Tibial artery (tissue), 4 donors: ENCODE measurements at regions not wholly inside any gene's neighbourhood (a gene's known extent, or its start where the extent isn't known, plus 50 kb on each side); places are given as distances from the start of the nearest gene placed in this dataset.

Source experiments
- DNase-seq, 2 donors: peaks; one replicate each; pipeline ENCODE4 v3.0.0-alpha.2; 2019
- H3K27ac ChIP-seq, 2 donors: fragments of 200-600 bp; sonication (generic) in 1 of 2; 1 replicate in 1 of 2; 2 replicates in 1 of 2; pipeline ENCODE4 v1.5.1; 2018 to 2019; ENCODE audit warnings: mild to moderate bottlenecking in 1 of 2
- H3K27me3 ChIP-seq, 2 donors: fragments of 200-600 bp; sonication (generic) in 1 of 2; one replicate each; pipeline versions ENCODE4 v1.5.1 to v1.6.0; 2016 to 2019
- H3K36me3 ChIP-seq, 3 donors: fragments of 200-600 bp; sonication (generic) in 2 of 3; one replicate each; pipeline ENCODE4 v1.5.1; 2016 to 2019; ENCODE audit warnings: mild to moderate bottlenecking in 2 of 3
- H3K4me1 ChIP-seq, 4 donors: fragments of 200-600 bp; sonication (generic) in 2 of 4; 1 replicate in 3 of 4; 2 replicates in 1 of 4; pipeline ENCODE4 v1.5.1; 2016 to 2019
- H3K4me3 ChIP-seq, 2 donors: fragments of 200-600 bp; sonication (generic) in 1 of 2; 1 replicate in 1 of 2; 2 replicates in 1 of 2; pipeline ENCODE4 v1.5.1; 2018 to 2019; ENCODE audit warnings: mild to moderate bottlenecking in 2 of 2
- H3K9me3 ChIP-seq, 3 donors: fragments of 200-600 bp; sonication (generic) in 1 of 3; one replicate each; pipeline ENCODE4 v1.5.1; 2016 to 2019
- intact Hi-C: fragments of 100-400 bp; cut with DNase I; formaldehyde crosslinking; loops from one replicate; pipeline ENCODE4 v1.15.0; 2023; ENCODE audit warnings: low total_unique reads
- TF ChIP-seq, protein P1 (sequence below), 2 experiments: fragments of 200-600 bp in 1 of 2; fragments of 450-650 bp in 1 of 2; IDR thresholded peaks; one replicate each; pipeline ENCODE4 v1.5.1; 2017 to 2019; ENCODE audit warnings: antibody characterized with exemption in 2 of 2, mild to moderate bottlenecking in 1 of 2, moderate library complexity in 1 of 2

DNA sequence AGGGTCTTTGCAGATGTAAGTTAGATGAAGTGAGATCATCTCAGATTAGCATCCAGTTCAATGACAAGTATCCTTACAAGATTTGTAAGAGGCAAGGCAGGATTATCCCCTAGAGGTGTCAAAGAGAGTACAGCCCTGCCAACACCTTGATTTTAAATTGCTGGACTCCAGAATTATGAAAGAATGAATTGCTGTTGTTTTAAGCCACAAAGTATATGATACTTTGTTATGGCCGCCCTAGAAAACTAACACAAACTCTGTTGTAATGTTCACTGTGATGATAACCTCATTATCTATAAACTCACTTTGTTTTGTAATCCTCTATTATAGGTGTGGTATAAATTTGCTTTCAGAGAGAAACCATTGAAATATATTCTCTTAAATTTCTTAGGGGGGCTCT is 249.0 kb upstream of the SPOPL start:
- no peak overlapping the region for H3K4me3 ChIP-seq
- H3K36me3 ChIP-seq, result no peaks in the 10 kb centered on the region
- no peak for DNase-seq
- H3K4me1 ChIP-seq, result peaks cover 0 to 2% (median 0%) of the 10 kb centered on the region in 4 donors
- peaks cover 0 to 9% (median 0%) of the 10 kb centered on the region in 3 donors for H3K9me3 ChIP-seq
- TF ChIP-seq, protein P1, sequence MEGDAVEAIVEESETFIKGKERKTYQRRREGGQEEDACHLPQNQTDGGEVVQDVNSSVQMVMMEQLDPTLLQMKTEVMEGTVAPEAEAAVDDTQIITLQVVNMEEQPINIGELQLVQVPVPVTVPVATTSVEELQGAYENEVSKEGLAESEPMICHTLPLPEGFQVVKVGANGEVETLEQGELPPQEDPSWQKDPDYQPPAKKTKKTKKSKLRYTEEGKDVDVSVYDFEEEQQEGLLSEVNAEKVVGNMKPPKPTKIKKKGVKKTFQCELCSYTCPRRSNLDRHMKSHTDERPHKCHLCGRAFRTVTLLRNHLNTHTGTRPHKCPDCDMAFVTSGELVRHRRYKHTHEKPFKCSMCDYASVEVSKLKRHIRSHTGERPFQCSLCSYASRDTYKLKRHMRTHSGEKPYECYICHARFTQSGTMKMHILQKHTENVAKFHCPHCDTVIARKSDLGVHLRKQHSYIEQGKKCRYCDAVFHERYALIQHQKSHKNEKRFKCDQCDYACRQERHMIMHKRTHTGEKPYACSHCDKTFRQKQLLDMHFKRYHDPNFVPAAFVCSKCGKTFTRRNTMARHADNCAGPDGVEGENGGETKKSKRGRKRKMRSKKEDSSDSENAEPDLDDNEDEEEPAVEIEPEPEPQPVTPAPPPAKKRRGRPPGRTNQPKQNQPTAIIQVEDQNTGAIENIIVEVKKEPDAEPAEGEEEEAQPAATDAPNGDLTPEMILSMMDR (IDR thresholded peaks at IDR 0.05), result no peak
- intact Hi-C loops, result no loop called here
- H3K27ac ChIP-seq, result no peak overlapping the region
- no peaks in the 10 kb centered on the region for H3K27me3 ChIP-seq

DNA sequence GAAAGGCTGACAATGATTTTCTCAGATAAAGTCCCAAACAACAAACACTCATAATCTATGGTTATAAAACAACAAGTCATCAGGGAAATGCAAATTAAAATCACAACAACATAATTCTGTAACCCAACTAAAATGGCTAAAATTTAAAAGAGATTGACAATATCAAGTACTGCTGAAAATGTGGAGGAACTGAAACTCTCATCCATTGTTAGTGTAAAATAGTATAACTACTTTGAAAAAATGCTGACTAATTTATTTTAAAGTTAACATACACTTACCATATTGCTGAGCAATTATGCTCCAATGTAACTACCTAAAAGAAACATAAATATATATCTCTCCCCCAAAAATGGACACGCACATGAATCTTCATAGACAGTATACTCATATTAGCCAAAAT is 245.9 kb upstream of the SPOPL start:
- no peak for DNase-seq
- Histone ChIP-seq H3K27ac (no peak overlapping the region), H3K27me3 (no peaks in the 10 kb centered on the region), H3K4me3 (no peak overlapping the region), H3K9me3 (peaks cover 0 to 9% (median 0%) of the 10 kb centered on the region in 3 donors), H3K36me3 (no peaks in the 10 kb centered on the region), H3K4me1 (no peaks in the 10 kb centered on the region)
- intact Hi-C loops, result no loop called here
- TF ChIP-seq, protein P1 (IDR thresholded peaks at IDR 0.05), result no peak

DNA sequence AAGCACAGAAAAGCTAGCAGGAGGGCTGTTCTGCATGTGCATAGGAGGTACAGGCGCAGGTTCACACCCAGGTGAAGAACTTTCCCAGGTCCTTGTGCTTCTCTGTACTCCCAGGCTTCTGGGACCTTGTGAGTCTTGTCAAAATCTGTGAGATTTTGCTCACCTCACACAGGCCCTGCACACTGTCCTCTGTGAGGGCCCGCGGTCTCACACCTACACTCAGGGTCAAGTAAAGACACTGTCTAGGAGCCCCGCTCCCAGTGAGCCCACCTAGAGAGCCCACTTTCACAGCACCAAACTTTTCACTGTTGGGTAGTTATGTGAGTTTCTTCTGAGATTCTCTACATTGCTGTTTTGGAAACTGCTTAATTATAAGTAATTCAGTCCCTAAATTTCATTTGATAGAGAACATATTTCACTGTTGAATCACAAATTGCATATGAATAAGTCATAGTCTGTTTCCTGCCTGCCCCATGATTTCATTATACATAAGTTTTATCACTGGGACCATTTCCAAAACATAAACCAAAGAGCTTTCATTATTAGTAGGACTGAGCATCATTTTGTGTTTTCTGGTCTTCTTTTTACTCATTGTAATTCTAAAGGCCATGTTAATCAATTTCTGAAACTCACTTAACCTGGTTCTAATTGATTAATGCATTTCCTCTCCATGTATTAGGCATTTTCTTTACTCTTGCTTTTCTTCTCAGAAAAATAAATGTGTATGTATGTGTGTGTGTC is 234.2 kb upstream of the SPOPL start:
- no peak for DNase-seq
- intact Hi-C loops, result no loop called here
- H3K27me3 ChIP-seq, result no peaks in the 10 kb centered on the region
- peaks cover 0 to 3% (median 0%) of the 10 kb centered on the region in 3 donors for H3K36me3 ChIP-seq
- peaks cover 0 to 24% (median 2%) of the 10 kb centered on the region in 4 donors for H3K4me1 ChIP-seq
- H3K4me3 ChIP-seq, result no peak overlapping the region
- no peaks in the 10 kb centered on the region for H3K9me3 ChIP-seq
- peak overlapping the region in 1 of 2 donors; percentile 8 for H3K27ac ChIP-seq
- TF ChIP-seq, protein P1 (IDR thresholded peaks at IDR 0.05), result no peak

DNA sequence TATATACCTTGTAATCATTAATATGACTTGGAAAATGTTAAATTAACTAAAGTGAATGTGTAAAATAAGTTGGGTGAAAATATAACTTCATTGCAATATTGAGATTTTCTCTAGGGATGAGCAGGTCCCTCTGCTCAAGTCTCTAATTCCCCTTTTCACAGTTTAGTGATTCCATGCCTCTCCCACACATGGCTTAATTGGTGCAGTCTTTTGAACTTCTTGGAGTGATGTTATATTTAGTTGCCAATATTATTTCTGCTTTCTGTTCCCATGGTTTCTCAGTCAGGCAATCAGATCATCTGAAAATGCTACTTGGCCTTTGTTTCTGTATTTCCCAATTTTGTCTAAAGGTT is 233.7 kb upstream of the SPOPL start:
- H3K9me3 ChIP-seq, result no peaks in the 10 kb centered on the region
- DNase-seq, result no peak
- peaks cover 0 to 29% (median 2%) of the 10 kb centered on the region in 4 donors for H3K4me1 ChIP-seq
- no peak overlapping the region for H3K27ac ChIP-seq
- H3K4me3 ChIP-seq, result no peak overlapping the region
- TF ChIP-seq, protein P1 (IDR thresholded peaks at IDR 0.05), result no peak
- H3K27me3 ChIP-seq, result no peaks in the 10 kb centered on the region
- H3K36me3 ChIP-seq, result peaks cover 0 to under 1% (median 0%) of the 10 kb centered on the region in 3 donors
- intact Hi-C loops, result no loop called here

DNA sequence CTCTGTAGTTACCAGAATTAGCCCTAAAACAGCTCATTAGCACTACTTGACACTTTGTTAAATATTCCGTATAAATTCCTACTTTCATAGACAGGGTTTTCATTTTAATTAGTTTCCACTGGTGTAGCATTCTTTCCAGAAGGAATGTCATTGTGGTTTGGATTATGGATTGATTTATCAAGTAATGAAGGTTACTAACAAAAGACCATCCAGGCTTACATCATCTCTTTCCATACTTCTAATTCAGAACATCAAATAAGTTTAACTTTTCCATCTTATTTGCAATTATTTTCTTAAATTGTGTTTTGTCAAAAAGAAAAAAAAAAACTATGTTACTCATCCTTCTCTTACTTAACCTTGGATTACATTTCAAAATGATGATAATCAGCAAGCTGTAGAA is 231.8 kb upstream of the SPOPL start:
- no peak for DNase-seq
- Histone ChIP-seq H3K27me3 (no peaks in the 10 kb centered on the region), H3K9me3 (no peaks in the 10 kb centered on the region), H3K27ac (no peak overlapping the region), H3K36me3 (no peaks in the 10 kb centered on the region), H3K4me3 (no peak overlapping the region), H3K4me1 (peaks cover 0 to 34% (median 5%) of the 10 kb centered on the region in 4 donors)
- TF ChIP-seq, protein P1 (IDR thresholded peaks at IDR 0.05), result no peak
- intact Hi-C loops, result no loop called here
